ENCODE measurements at regions not wholly inside any gene's neighbourhood (a gene's known extent, or its start where the extent isn't known, plus 50 kb on each side); places are given as distances from the start of the nearest gene placed in this dataset.

DNA sequence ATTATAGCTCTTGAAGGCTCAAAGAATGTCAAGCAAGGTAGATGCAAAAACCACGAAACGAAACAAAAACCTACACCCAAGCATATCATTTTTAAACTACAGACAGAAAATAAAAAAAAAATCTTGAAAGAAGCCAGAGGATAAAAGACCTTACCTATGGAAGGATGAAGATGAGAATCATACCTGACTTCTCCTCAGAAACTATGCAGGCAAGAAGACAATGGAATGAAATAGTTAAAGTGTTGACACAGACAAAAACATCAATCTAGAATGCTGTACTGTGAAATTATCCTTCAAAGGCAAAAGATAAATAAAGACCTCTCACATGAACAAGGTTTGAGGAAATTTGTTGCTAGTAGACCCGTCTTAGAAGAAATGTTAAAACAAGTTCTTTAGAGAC lies 372.0 kb downstream of the ZIC4 start:
- H2AFZ ChIP-seq (replicated peaks; ENCODE audit: low read length, poor library complexity) = no peak overlapping the region
- no peaks in the 10 kb centered on the region for H3K36me3 ChIP-seq (ENCODE audit: control insufficient read depth, insufficient read depth, low read length)
- no peak overlapping the region for H3K18ac ChIP-seq (ENCODE audit: low read depth, low read length)
- no peak overlapping the region for H3K27ac ChIP-seq (ENCODE audit: insufficient read depth, low read length)
- H3K4me2 ChIP-seq (ENCODE audit: low read depth, low read length) = no peak overlapping the region
- no peak overlapping the region for H2BK20ac ChIP-seq (ENCODE audit: low read depth, low read length)
- no peak overlapping the region for H2AK5ac ChIP-seq (ENCODE audit: low read depth, low read length)
- no peak overlapping the region for H4K91ac ChIP-seq (ENCODE audit: insufficient read depth, low read depth, low read length)
- H3K9ac ChIP-seq (ENCODE audit: low read depth, low read length) = no peak overlapping the region
- no peak for TF ChIP-seq MXI1 (IDR thresholded peaks at IDR 0.05; ENCODE audit: borderline replicate concordance, low read depth, low read length)
- TF ChIP-seq USF2 (IDR thresholded peaks at IDR 0.05; ENCODE audit: low read depth, low read length) = no peak
- no peak for TF ChIP-seq RCOR1 (IDR thresholded peaks at IDR 0.05; ENCODE audit: insufficient replicate concordance, low read length)
- TF ChIP-seq MAZ (IDR thresholded peaks at IDR 0.05; ENCODE audit: borderline replicate concordance, low read depth, low read length) = no peak
- TF ChIP-seq, protein P1, sequence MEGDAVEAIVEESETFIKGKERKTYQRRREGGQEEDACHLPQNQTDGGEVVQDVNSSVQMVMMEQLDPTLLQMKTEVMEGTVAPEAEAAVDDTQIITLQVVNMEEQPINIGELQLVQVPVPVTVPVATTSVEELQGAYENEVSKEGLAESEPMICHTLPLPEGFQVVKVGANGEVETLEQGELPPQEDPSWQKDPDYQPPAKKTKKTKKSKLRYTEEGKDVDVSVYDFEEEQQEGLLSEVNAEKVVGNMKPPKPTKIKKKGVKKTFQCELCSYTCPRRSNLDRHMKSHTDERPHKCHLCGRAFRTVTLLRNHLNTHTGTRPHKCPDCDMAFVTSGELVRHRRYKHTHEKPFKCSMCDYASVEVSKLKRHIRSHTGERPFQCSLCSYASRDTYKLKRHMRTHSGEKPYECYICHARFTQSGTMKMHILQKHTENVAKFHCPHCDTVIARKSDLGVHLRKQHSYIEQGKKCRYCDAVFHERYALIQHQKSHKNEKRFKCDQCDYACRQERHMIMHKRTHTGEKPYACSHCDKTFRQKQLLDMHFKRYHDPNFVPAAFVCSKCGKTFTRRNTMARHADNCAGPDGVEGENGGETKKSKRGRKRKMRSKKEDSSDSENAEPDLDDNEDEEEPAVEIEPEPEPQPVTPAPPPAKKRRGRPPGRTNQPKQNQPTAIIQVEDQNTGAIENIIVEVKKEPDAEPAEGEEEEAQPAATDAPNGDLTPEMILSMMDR (conservative IDR thresholded peaks at IDR 0.05; ENCODE audit: low read depth, low read length) = no peak
- no peak for TF ChIP-seq RAD21 (IDR thresholded peaks at IDR 0.05; ENCODE audit: low read length)
- no peak for TF ChIP-seq CEBPB (IDR thresholded peaks at IDR 0.05; ENCODE audit: low read depth, low read length)
- TF ChIP-seq POLR2A (IDR thresholded peaks at IDR 0.05; ENCODE audit: low read depth, low read length) = no peak
- no peak for TF ChIP-seq BHLHE40 (IDR thresholded peaks at IDR 0.05; ENCODE audit: low read depth, low read length)
- no peak for TF ChIP-seq SMC3 (IDR thresholded peaks at IDR 0.05; ENCODE audit: low read depth, low read length)
- in situ Hi-C loops (cut with MboI; ENCODE audit: low sequenced_read_pairs) (no loop called here), dilution Hi-C loops (cut with HindIII; ENCODE audit: low sequenced_read_pairs, unreplicated experiment) (no loop called here), intact Hi-C loops (cut with micrococcal nuclease) (no loop called here)
- no peaks in the 10 kb centered on the region for H4K20me1 ChIP-seq (ENCODE audit: insufficient read depth, low read length)
- no peaks in the 10 kb centered on the region for H3K27me3 ChIP-seq (ENCODE audit: control insufficient read depth, insufficient read depth, low read length)
- no peak for DNase-seq
- BruUV-seq (replicated peaks) = no TSS peak
- no peak overlapping the region for H3K4me3 ChIP-seq (ENCODE audit: insufficient read depth, low read depth, low read length)
- no peak overlapping the region for H3K56ac ChIP-seq (ENCODE audit: extremely low read depth, insufficient read depth, low read length)
- H3K9me3 ChIP-seq (ENCODE audit: control insufficient read depth, insufficient read depth, low read length) = no peaks in the 10 kb centered on the region
- no peak overlapping the region for H3K23ac ChIP-seq (ENCODE audit: low read depth, low read length)
- ATAC-seq (ENCODE audit: low read depth) = no peak
- no peak overlapping the region for H3K14ac ChIP-seq (replicated peaks; ENCODE audit: low read depth, low read length)
- no peaks in the 10 kb centered on the region for H3K9me1 ChIP-seq (ENCODE audit: insufficient read depth, low read length)
- H4K8ac ChIP-seq (ENCODE audit: low read depth in 2 of 2, low read length in 2 of 2) = no peak overlapping the region
- no peak overlapping the region for H2BK15ac ChIP-seq (ENCODE audit: low read depth, low read length)
- no peak overlapping the region for H2AK9ac ChIP-seq (replicated peaks; ENCODE audit: low read depth, low read length, poor library complexity)
- H4K5ac ChIP-seq (ENCODE audit: low read depth, low read length) = no peak overlapping the region
- no CpG with 5 or more reads among the region's 3 CpGs for WGBS, 2 experiments (ENCODE audit: extremely low coverage in 2 of 2, insufficient read length in 1 of 2)
- ChIA-PET POLR2A (ENCODE audit: unreplicated experiment) (no interaction called here), CTCF (no interaction called here)
- no peak overlapping the region for H3K4ac ChIP-seq (ENCODE audit: low read depth, low read length)
- no peaks in the 10 kb centered on the region for H3K79me1 ChIP-seq (ENCODE audit: low read depth in 1 of 2, low read length in 2 of 2)
- H3K4me1 ChIP-seq (ENCODE audit: control insufficient read depth, insufficient read depth, low read length) = no peaks in the 10 kb centered on the region
- no peak overlapping the region for H2BK120ac ChIP-seq (ENCODE audit: low read depth, low read length)
- H2BK5ac ChIP-seq (ENCODE audit: low read depth, low read length, poor library complexity, severe bottlenecking) = no peak overlapping the region
